SIG-M5 (cell line): ENCODE measurements at regions not wholly inside any gene's neighbourhood (a gene's known extent, or its start where the extent isn't known, plus 50 kb on each side); places are given as distances from the start of the nearest gene placed in this dataset.

ENCODE experiments used
- DNase-seq: peaks from one replicate; lab custom pipeline; 2025; lab: John Stamatoyannopoulos, UW

GRCh38 chr16:63241497-63242028 is 1205.3 kb upstream of the CDH8 start:
- DNase-seq = no peak

GRCh38 chr16:63239065-63239570 is 1202.9 kb upstream of the CDH8 start:
- no peak for DNase-seq

GRCh38 chr16:63230421-63231040 is 1194.3 kb upstream of the CDH8 start:
- DNase-seq = no peak

- DNase-seq = no peak
Measured at GRCh38 chr16:63228259-63228658, 1192.0 kb upstream of the CDH8 start.

GRCh38 chr16:63223851-63224250 is 1187.6 kb upstream of the CDH8 start:
- no peak for DNase-seq

- DNase-seq = no peak
Measured at GRCh38 chr16:63216696-63217423, 1180.6 kb upstream of the CDH8 start.

- DNase-seq = no peak
Measured at GRCh38 chr16:63201851-63202250, 1165.6 kb upstream of the CDH8 start.

GRCh38 chr16:63200940-63201339 is 1164.7 kb upstream of the CDH8 start:
- DNase-seq = no peak

- DNase-seq = no peak
Measured at GRCh38 chr16:63195336-63195735, 1159.1 kb upstream of the CDH8 start.

- DNase-seq = no peak
Measured at GRCh38 chr16:63192980-63193379, 1156.7 kb upstream of the CDH8 start.

GRCh38 chr16:63188086-63188771 is 1152.0 kb upstream of the CDH8 start:
- DNase-seq = no peak

- DNase-seq = no peak
Measured at GRCh38 chr16:63187638-63188037, 1151.4 kb upstream of the CDH8 start.

GRCh38 chr16:63185235-63185780 is 1149.1 kb upstream of the CDH8 start:
- no peak for DNase-seq

GRCh38 chr16:63183743-63184142 is 1147.5 kb upstream of the CDH8 start:
- DNase-seq = no peak

- DNase-seq = no peak
Measured at GRCh38 chr16:63175313-63175712, 1139.1 kb upstream of the CDH8 start.

- DNase-seq = no peak
Measured at GRCh38 chr16:63174801-63175200, 1138.6 kb upstream of the CDH8 start.

- DNase-seq = no peak
Measured at GRCh38 chr16:63171545-63171944, 1135.3 kb upstream of the CDH8 start.

- no peak for DNase-seq
Measured at GRCh38 chr16:63169100-63169499, 1132.9 kb upstream of the CDH8 start.

- no peak for DNase-seq
Measured at GRCh38 chr16:63157818-63158217, 1121.6 kb upstream of the CDH8 start.

- DNase-seq = no peak
Measured at GRCh38 chr16:63146251-63146650, 1110.0 kb upstream of the CDH8 start.

GRCh38 chr16:63145411-63145810 is 1109.2 kb upstream of the CDH8 start:
- no peak for DNase-seq

- DNase-seq = no peak
Measured at GRCh38 chr16:63135069-63135468, 1098.8 kb upstream of the CDH8 start.

GRCh38 chr16:63131503-63131902 is 1095.3 kb upstream of the CDH8 start:
- no peak for DNase-seq
